ENCODE measurements at regions not wholly inside any gene's neighbourhood (a gene's known extent, or its start where the extent isn't known, plus 50 kb on each side); places are given as distances from the start of the nearest gene placed in this dataset.

- Mint-ChIP-seq H3K4me3 (no peak overlapping the region), H3K27ac (no peak overlapping the region), H3K27me3 (ENCODE audit: low read depth) (peaks cover 29% of the 10 kb centered on the region), H3K4me1 (ENCODE audit: low read depth) (peaks cover 3% of the 10 kb centered on the region), H3K9me3 (peaks cover 2% of the 10 kb centered on the region), H3K36me3 (ENCODE audit: low read depth) (no peaks in the 10 kb centered on the region)
- CTCF ChIA-PET: interaction anchor here (0.6 kb wide), 1 partner anchor 323 kb away, joined by 3 read pairs; no protein-coding TSS in a partner anchor
- no peak for DNase-seq
- intact Hi-C loops (cut with micrococcal nuclease): loop anchor here (5.0 kb wide), 1 partner anchor 917 kb away; no protein-coding TSS in a partner anchor
Measured at GRCh38 chr9:119559986-119560385, 190.8 kb upstream of the BRINP1 start.

GRCh38 chr9:119559056-119559455 is 189.8 kb upstream of the BRINP1 start:
- Mint-ChIP-seq H3K4me1 (ENCODE audit: low read depth) (peaks cover 3% of the 10 kb centered on the region), H3K9me3 (peaks cover 2% of the 10 kb centered on the region), H3K4me3 (no peak overlapping the region), H3K27ac (no peak overlapping the region), H3K36me3 (ENCODE audit: low read depth) (no peaks in the 10 kb centered on the region), H3K27me3 (ENCODE audit: low read depth) (peaks cover 32% of the 10 kb centered on the region)
- no peak for DNase-seq
- CTCF ChIA-PET: no interaction called here
- intact Hi-C loops (cut with micrococcal nuclease): loop anchor here (5.0 kb wide), 1 partner anchor 918 kb away; no protein-coding TSS in a partner anchor

- Mint-ChIP-seq H3K36me3 (ENCODE audit: low read depth) (no peaks in the 10 kb centered on the region), H3K4me3 (no peak overlapping the region), H3K4me1 (ENCODE audit: low read depth) (peaks cover 3% of the 10 kb centered on the region), H3K9me3 (peaks cover 1% of the 10 kb centered on the region), H3K27ac (no peak overlapping the region), H3K27me3 (ENCODE audit: low read depth) (peaks cover 32% of the 10 kb centered on the region)
- CTCF ChIA-PET: interaction anchor here (0.6 to 1.2 kb wide), 5 partner anchors 8 to 412 kb away, joined by 3 read pairs; no protein-coding TSS in a partner anchor
- peak; percentile 68 for DNase-seq
- intact Hi-C loops (cut with micrococcal nuclease): loop anchor here (1.0 to 5.0 kb wide), 3 partner anchors 413 to 921 kb away; no protein-coding TSS in a partner anchor
Measured at GRCh38 chr9:119556129-119556875, 187.1 kb upstream of the BRINP1 start.

DNA sequence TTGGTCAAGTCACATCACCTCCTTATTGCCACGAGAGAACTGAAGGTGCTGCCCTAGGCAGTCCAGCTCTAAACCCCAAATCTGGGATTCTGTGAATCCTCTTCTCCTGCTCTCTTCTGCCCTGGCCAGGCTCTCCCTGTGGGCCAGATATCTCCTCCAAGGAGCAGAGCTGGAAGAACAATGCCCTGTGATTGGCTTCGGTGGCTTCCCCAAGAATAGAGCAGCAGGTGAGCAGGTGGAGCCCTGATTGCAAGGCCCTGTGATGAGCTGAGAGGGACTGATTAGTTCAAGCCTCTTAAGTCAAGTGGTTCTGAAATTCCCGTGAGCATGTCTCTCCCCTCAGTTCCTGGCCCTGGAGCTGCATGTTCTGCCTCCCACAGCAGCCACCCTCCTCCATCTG is 175.3 kb upstream of the BRINP1 start:
- H3K36me3 Mint-ChIP-seq (ENCODE audit: low read depth): no peaks in the 10 kb centered on the region

GRCh38 chr9:119537138-119537537 is 167.9 kb upstream of the BRINP1 start:
- DNase-seq: no peak
- Mint-ChIP-seq H3K27ac (no peak overlapping the region), H3K4me1 (ENCODE audit: low read depth) (no peaks in the 10 kb centered on the region), H3K27me3 (ENCODE audit: low read depth) (no peaks in the 10 kb centered on the region), H3K4me3 (no peak overlapping the region), H3K9me3 (no peaks in the 10 kb centered on the region), H3K36me3 (ENCODE audit: low read depth) (no peaks in the 10 kb centered on the region)
- CTCF ChIA-PET: no interaction called here
- intact Hi-C loops (cut with micrococcal nuclease): no loop called here

More for the DNA sequence above, 175.3 kb upstream of the BRINP1 start:
- Mint-ChIP-seq H3K27ac (no peak overlapping the region), H3K4me1 (ENCODE audit: low read depth) (no peaks in the 10 kb centered on the region), H3K4me3 (no peak overlapping the region), H3K9me3 (no peaks in the 10 kb centered on the region), H3K27me3 (ENCODE audit: low read depth) (no peaks in the 10 kb centered on the region)
- intact Hi-C loops (cut with micrococcal nuclease): no loop called here
- no peak for DNase-seq
- CTCF ChIA-PET: no interaction called here

DNA sequence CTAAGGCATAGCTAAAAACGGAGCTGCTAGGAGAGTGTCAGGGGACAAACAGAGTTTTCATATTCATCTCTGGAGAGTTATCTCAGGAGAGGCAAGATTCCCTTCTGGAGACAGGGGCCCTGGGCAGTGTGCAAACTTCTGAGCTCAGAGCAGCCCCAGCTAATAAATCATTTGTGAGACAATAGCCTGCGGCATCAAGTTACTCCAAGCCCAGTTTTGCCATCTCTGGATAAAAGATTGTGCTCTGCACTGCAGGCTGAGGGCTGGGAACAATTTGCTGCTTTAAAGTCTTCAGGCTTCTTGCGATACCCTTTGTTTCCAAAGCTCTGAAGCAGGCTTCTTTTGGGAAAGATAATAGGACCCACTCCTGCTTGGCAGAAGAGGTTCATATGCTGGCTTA is 164.3 kb upstream of the BRINP1 start:
- Mint-ChIP-seq H3K36me3 (ENCODE audit: low read depth) (no peaks in the 10 kb centered on the region), H3K27ac (no peak overlapping the region), H3K4me1 (ENCODE audit: low read depth) (no peaks in the 10 kb centered on the region), H3K27me3 (ENCODE audit: low read depth) (no peaks in the 10 kb centered on the region), H3K4me3 (no peak overlapping the region), H3K9me3 (no peaks in the 10 kb centered on the region)
- CTCF ChIA-PET: no interaction called here
- DNase-seq: no peak
- intact Hi-C loops (cut with micrococcal nuclease): no loop called here

DNA sequence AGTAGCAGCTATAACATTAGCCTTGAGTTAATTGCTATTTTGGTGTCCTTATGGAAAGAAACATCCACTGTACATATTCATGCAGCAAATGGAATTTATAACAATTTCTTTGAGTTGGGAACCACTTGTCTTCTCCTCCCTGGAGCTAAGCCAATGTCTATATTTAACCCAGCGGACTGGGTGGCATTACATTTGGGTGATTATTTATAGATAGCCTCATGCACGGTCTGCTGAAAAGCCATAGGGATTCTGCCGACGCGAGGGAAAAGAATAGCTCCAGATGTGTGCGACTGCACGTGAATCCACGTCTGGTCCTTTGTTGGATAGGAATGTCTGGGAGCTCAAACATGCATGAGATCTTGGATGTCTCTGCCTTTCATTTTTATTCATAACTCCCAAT is 157.5 kb upstream of the BRINP1 start:
- no peak overlapping the region for H3K27ac Mint-ChIP-seq

DNA sequence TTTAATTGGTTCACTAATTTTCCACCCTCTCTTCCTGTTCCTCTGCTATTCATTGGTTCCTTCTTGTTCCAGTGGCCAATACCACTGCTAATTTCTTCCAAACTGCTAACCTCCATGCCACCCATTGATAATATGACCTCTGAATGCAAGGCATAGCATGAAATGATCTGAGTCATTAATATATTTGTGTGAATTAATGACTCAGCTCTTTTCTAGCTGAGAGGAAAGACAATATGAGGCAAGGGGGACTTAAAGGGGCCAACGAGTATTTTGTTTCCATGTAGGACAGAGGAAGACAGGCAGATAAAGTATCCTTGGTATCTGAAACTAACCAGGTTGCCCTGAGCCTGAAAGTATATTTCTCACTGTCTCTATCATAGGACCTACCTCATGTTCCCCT is 154.3 kb upstream of the BRINP1 start:
- no peak overlapping the region for H3K4me3 Mint-ChIP-seq
- no peaks in the 10 kb centered on the region for H3K36me3 Mint-ChIP-seq (ENCODE audit: low read depth)
- H3K27ac Mint-ChIP-seq: no peak overlapping the region
- no peaks in the 10 kb centered on the region for H3K27me3 Mint-ChIP-seq (ENCODE audit: low read depth)
- CTCF ChIA-PET: no interaction called here
- H3K4me1 Mint-ChIP-seq (ENCODE audit: low read depth): no peaks in the 10 kb centered on the region
- DNase-seq: no peak
- intact Hi-C loops (cut with micrococcal nuclease): no loop called here
- H3K9me3 Mint-ChIP-seq: peaks cover 2% of the 10 kb centered on the region

More for the DNA sequence above, 157.5 kb upstream of the BRINP1 start:
- no peak for DNase-seq
- intact Hi-C loops (cut with micrococcal nuclease): no loop called here
- Mint-ChIP-seq H3K4me1 (ENCODE audit: low read depth) (no peaks in the 10 kb centered on the region), H3K27me3 (ENCODE audit: low read depth) (no peaks in the 10 kb centered on the region), H3K4me3 (no peak overlapping the region), H3K36me3 (ENCODE audit: low read depth) (no peaks in the 10 kb centered on the region), H3K9me3 (peaks cover 2% of the 10 kb centered on the region)
- CTCF ChIA-PET: no interaction called here

DNA sequence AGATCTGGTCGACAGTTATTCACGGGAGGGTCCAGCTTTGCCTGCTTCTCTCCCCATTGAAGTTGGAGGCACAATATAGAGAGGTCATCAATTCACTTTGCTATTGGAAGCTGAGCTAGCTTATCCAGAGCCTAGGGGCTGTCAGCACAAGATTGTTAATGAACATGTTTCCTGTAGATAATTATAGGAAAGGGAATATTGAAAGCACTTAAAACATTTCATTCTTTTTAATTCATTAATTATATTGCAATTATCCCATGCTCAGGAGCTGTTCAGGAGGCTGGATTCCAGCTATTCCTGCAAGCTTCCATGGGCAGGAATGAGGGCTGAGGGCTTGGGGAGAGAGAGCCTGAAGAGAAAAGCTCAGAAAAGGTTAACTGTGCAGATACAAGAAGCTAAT is 153.1 kb upstream of the BRINP1 start:
- CTCF ChIA-PET: no interaction called here
- Mint-ChIP-seq H3K4me1 (ENCODE audit: low read depth) (no peaks in the 10 kb centered on the region), H3K36me3 (ENCODE audit: low read depth) (no peaks in the 10 kb centered on the region), H3K9me3 (peaks cover 2% of the 10 kb centered on the region), H3K4me3 (no peak overlapping the region), H3K27me3 (ENCODE audit: low read depth) (no peaks in the 10 kb centered on the region), H3K27ac (no peak overlapping the region)
- intact Hi-C loops (cut with micrococcal nuclease): no loop called here
- no peak for DNase-seq

GRCh38 chr9:119509291-119509905 is 140.2 kb upstream of the BRINP1 start:
- DNase-seq: no peak
- H3K27me3 Mint-ChIP-seq (ENCODE audit: low read depth): no peaks in the 10 kb centered on the region
- no peaks in the 10 kb centered on the region for H3K4me1 Mint-ChIP-seq (ENCODE audit: low read depth)
- H3K36me3 Mint-ChIP-seq (ENCODE audit: low read depth): no peaks in the 10 kb centered on the region
- intact Hi-C loops (cut with micrococcal nuclease): no loop called here
- CTCF ChIA-PET: interaction anchor here (0.6 kb wide), 1 partner anchor 748 kb away, joined by 3 read pairs; no protein-coding TSS in a partner anchor
- H3K9me3 Mint-ChIP-seq: peaks cover 5% of the 10 kb centered on the region
- H3K27ac Mint-ChIP-seq: no peak overlapping the region
- no peak overlapping the region for H3K4me3 Mint-ChIP-seq

- intact Hi-C loops (cut with micrococcal nuclease): no loop called here
- no peaks in the 10 kb centered on the region for H3K4me1 Mint-ChIP-seq (ENCODE audit: low read depth)
- H3K9me3 Mint-ChIP-seq: no peaks in the 10 kb centered on the region
- no peaks in the 10 kb centered on the region for H3K36me3 Mint-ChIP-seq (ENCODE audit: low read depth)
- CTCF ChIA-PET: no interaction called here
- no peak overlapping the region for H3K4me3 Mint-ChIP-seq
- no peaks in the 10 kb centered on the region for H3K27me3 Mint-ChIP-seq (ENCODE audit: low read depth)
- no peak for DNase-seq
- no peak overlapping the region for H3K27ac Mint-ChIP-seq
Measured at GRCh38 chr9:119501374-119501773, 132.1 kb upstream of the BRINP1 start.

DNA sequence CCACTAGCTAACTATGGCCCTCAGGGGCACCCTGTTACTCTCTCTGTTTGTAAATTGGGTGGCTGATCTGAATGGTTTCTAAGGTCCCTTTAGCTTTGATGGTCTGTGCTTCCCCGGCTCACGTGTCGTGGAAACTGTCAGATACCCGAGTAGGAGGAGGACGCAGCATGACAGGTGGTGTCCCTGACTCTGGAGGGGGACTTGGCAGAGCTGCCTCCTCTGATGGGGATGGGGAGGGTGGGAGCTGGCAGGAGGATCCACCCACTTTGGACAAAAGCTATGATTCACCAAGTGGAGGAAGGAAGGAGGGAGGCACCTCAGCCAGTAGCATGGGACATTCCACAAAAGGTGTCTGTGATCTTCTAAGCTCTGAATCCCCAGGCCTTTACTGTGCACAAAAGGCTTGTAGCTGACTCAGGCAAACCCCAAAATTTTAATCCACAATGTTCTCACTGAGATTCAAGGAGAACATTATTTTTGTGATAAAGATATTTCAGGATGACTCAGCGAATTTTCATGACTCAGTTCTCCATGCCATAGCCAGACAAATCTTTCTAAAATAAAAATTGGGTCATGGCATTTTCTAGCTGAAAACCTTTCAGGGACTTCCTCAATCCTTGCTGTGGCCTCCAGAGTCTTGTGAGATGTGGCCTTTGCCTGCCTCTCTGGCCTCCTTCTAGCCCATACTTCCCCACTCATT is 131.0 kb upstream of the BRINP1 start:
- CTCF ChIA-PET: no interaction called here
- H3K9me3 Mint-ChIP-seq: no peaks in the 10 kb centered on the region
- intact Hi-C loops (cut with micrococcal nuclease): no loop called here
- H3K4me1 Mint-ChIP-seq (ENCODE audit: low read depth): no peaks in the 10 kb centered on the region
- DNase-seq: no peak
- H3K27me3 Mint-ChIP-seq (ENCODE audit: low read depth): no peaks in the 10 kb centered on the region
- H3K36me3 Mint-ChIP-seq (ENCODE audit: low read depth): no peaks in the 10 kb centered on the region
- no peak overlapping the region for H3K27ac Mint-ChIP-seq
- H3K4me3 Mint-ChIP-seq: no peak overlapping the region
